Mesenchymal stem cell (in vitro differentiated cells and primary cell): ENCODE measurements at regions not wholly inside any gene's neighbourhood (a gene's known extent, or its start where the extent isn't known, plus 50 kb on each side); places are given as distances from the start of the nearest gene placed in this dataset.

ENCODE experiments used
- DNase-seq: peaks from one replicate; pipeline ENCODE4 v3.0.0-alpha.2; 2013
- H2AFZ ChIP-seq: one replicate; pipeline ENCODE4 v1.6.1; 2013; ENCODE audit warnings: low read depth, mild to moderate bottlenecking, control low read depth, inconsistent platforms, low read length, moderate library complexity
- H2AK5ac ChIP-seq: 2 replicates; pipeline ENCODE4 v1.6.1; 2013; ENCODE audit warnings: low read length, moderate library complexity, mild to moderate bottlenecking, inconsistent platforms; ENCODE audit not compliant: severe bottlenecking
- H2BK120ac ChIP-seq: one replicate; pipeline ENCODE4 v1.6.1; 2013; ENCODE audit warnings: low read depth, mild to moderate bottlenecking, inconsistent platforms, low read length, moderate library complexity
- H2BK12ac ChIP-seq, 2 experiments: one replicate each; pipeline ENCODE4 v1.6.1; 2013; ENCODE audit warnings: inconsistent platforms in 2 of 2, low read length in 2 of 2, mild to moderate bottlenecking in 2 of 2, moderate library complexity in 2 of 2, control low read depth in 1 of 2
- H2BK15ac ChIP-seq: one replicate; pipeline ENCODE4 v1.6.1; 2013; ENCODE audit warnings: mild to moderate bottlenecking, low read depth, inconsistent platforms; ENCODE audit not compliant: poor library complexity, severe bottlenecking
- H2BK5ac ChIP-seq: 2 replicates; pipeline ENCODE4 v1.6.1; 2013; ENCODE audit warnings: low read depth, mild to moderate bottlenecking, low read length, control low read depth, inconsistent platforms; ENCODE audit not compliant: poor library complexity, severe bottlenecking
- H3K14ac ChIP-seq, 2 experiments: one replicate each; pipeline ENCODE4 v1.6.1; 2013; ENCODE audit warnings: inconsistent platforms in 2 of 2, low read length in 2 of 2, control low read depth in 1 of 2, mild to moderate bottlenecking in 1 of 2, moderate library complexity in 1 of 2
- H3K18ac ChIP-seq, 2 experiments: one replicate each; pipeline ENCODE4 v1.6.1; 2013; ENCODE audit warnings: inconsistent platforms in 2 of 2, low read length in 2 of 2, control low read depth in 1 of 2, low read depth in 1 of 2, mild to moderate bottlenecking in 1 of 2
- H3K23ac ChIP-seq, 2 experiments: one replicate each; pipeline ENCODE4 v1.6.1; 2013; ENCODE audit warnings: inconsistent platforms in 2 of 2, low read length in 2 of 2, mild to moderate bottlenecking in 2 of 2, moderate library complexity in 2 of 2, control low read depth in 1 of 2
- H3K27ac ChIP-seq: 2 replicates; pipeline ENCODE4 v1.5.1; 2013; ENCODE audit warnings: mild to moderate bottlenecking, moderate library complexity, low read length, control low read depth, inconsistent platforms; ENCODE audit not compliant: poor library complexity, severe bottlenecking
- H3K27me3 ChIP-seq, 2 experiments: 2 replicates each; pipeline versions ENCODE4 v1.6.1 to v1.7.0; 2013; ENCODE audit warnings: low read length in 2 of 2, mild to moderate bottlenecking in 2 of 2, moderate library complexity in 2 of 2, control low read depth in 1 of 2, inconsistent platforms in 1 of 2; ENCODE audit not compliant: control insufficient read depth in 1 of 2, insufficient read depth in 1 of 2
- H3K36me3 ChIP-seq, 2 experiments: 2 replicates each; pipeline versions ENCODE4 v1.6.1 to v1.7.0; 2013; ENCODE audit warnings: low read length in 2 of 2, control low read depth in 1 of 2, inconsistent platforms in 1 of 2, low read depth in 1 of 2, mild to moderate bottlenecking in 1 of 2; ENCODE audit not compliant: insufficient read depth in 2 of 2, control insufficient read depth in 1 of 2
- H3K4ac ChIP-seq, 2 experiments: one replicate each; pipeline ENCODE4 v1.6.1; 2013; ENCODE audit warnings: inconsistent platforms in 2 of 2, low read length in 2 of 2, mild to moderate bottlenecking in 2 of 2, moderate library complexity in 2 of 2, control low read depth in 1 of 2, low read depth in 1 of 2
- H3K4me1 ChIP-seq: 2 replicates; pipeline ENCODE4 v1.6.1; 2013; ENCODE audit warnings: low read depth, low read length, control low read depth; ENCODE audit not compliant: control insufficient read depth, insufficient read depth
- H3K4me2 ChIP-seq: 2 replicates; pipeline ENCODE4 v1.6.1; 2013; ENCODE audit warnings: low read length, mild to moderate bottlenecking, inconsistent platforms; ENCODE audit not compliant: poor library complexity, severe bottlenecking
- H3K4me3 ChIP-seq, 2 experiments: 2 replicates each; pipeline versions ENCODE4 v1.5.1 to v1.7.0; 2013; ENCODE audit warnings: low read length in 2 of 2, mild to moderate bottlenecking in 2 of 2, control low read depth in 1 of 2, low read depth in 1 of 2; ENCODE audit not compliant: insufficient read depth in 1 of 2
- H3K79me1 ChIP-seq: replicated peaks from 2 replicates; pipeline ENCODE4 v1.6.1; 2013; ENCODE audit warnings: mild to moderate bottlenecking, control low read depth, low read length, inconsistent platforms; ENCODE audit not compliant: poor library complexity, severe bottlenecking
- H3K9ac ChIP-seq: 2 replicates; pipeline ENCODE4 v1.7.0; 2013; ENCODE audit warnings: mild to moderate bottlenecking, low read length, moderate library complexity
- H3K9me3 ChIP-seq: 2 replicates; pipeline ENCODE4 v1.7.0; 2013; ENCODE audit warnings: mild to moderate bottlenecking, low read length; ENCODE audit not compliant: control insufficient read depth
- H4K8ac ChIP-seq: one replicate; pipeline ENCODE4 v1.6.1; 2013; ENCODE audit warnings: inconsistent platforms, mild to moderate bottlenecking, low read length, moderate library complexity
- H4K91ac ChIP-seq: one replicate; pipeline ENCODE4 v1.6.1; 2013; ENCODE audit warnings: mild to moderate bottlenecking, low read length, inconsistent platforms
- WGBS: methylation state at CpG from one replicate; pipeline ENCODE4 v1.1.7; 2013; ENCODE audit warnings: mixed read lengths; 5-methylcytosine and 5-hydroxymethylcytosine counted together

DNA sequence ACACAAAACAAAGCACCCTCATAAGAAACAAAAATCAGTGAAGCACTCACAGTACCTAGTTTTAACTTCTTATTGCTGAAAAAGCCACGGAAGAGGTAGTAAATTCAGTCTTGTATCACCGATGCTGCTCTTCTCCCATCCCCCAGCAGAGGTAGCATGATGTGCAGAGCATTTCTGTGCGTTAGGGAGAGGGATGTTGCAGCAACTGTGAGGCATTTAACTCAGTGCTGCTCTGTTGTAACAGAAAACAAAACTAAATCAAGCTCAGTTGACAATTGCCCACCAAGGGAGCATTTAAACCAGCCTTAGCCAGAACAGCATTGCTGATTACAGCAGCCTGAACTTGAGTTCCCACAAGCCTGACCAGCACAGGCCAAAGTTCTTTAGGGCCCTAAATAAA is 1279.7 kb upstream of the ADGRL3 start:
- no peak overlapping the region for H2BK15ac ChIP-seq
- DNase-seq: peak; percentile 1
- H3K27me3 ChIP-seq: no peaks in the 10 kb centered on the region
- H3K79me1 ChIP-seq: no peaks in the 10 kb centered on the region
- H3K4ac ChIP-seq: no peak overlapping the region
- no peak overlapping the region for H3K4me2 ChIP-seq
- no peak overlapping the region for H3K9ac ChIP-seq
- no peaks in the 10 kb centered on the region for H3K36me3 ChIP-seq
- H2AK5ac ChIP-seq: no peak overlapping the region
- H3K14ac ChIP-seq: no peak overlapping the region
- no peak overlapping the region for H3K18ac ChIP-seq
- no peak overlapping the region for H2BK12ac ChIP-seq
- H3K27ac ChIP-seq: no peak overlapping the region
- H2AFZ ChIP-seq: no peak overlapping the region
- H2BK5ac ChIP-seq: no peak overlapping the region
- no peak overlapping the region for H4K91ac ChIP-seq
- H3K4me3 ChIP-seq: no peak overlapping the region
- H2BK120ac ChIP-seq: no peak overlapping the region
- H3K4me1 ChIP-seq: no peaks in the 10 kb centered on the region
- WGBS: 29% methylated on average over 3 of the region's 3 CpGs
- H3K9me3 ChIP-seq: no peaks in the 10 kb centered on the region
- no peak overlapping the region for H3K23ac ChIP-seq
- no peak overlapping the region for H4K8ac ChIP-seq

DNA sequence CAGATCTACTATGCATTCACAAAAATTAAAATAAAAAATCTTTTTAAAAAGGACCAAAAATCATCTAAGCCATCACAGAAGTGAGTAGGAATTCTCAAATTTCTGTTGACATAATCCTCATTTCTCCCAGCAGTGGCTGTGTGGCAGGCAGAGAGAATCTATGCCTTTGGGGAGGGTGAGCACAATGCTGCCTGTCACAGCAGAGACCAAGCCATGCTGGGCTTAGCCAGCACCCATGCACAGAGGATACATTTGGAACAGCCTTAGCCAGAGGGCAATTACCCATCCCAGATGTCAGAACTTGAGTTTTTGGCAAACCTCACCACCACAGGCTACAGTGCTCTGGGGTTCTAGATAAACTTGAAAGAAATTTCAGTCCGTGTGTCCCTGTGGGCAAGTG is 1274.8 kb upstream of the ADGRL3 start:
- no peak for DNase-seq
- Histone ChIP-seq H2BK15ac (no peak overlapping the region), H3K36me3 (no peaks in the 10 kb centered on the region), H3K27me3 (no peaks in the 10 kb centered on the region), H3K9ac (no peak overlapping the region), H4K91ac (no peak overlapping the region), H3K18ac (no peak overlapping the region), H3K4ac (no peak overlapping the region), H3K23ac (no peak overlapping the region), H3K27ac (no peak overlapping the region), H3K4me2 (no peak overlapping the region), H4K8ac (no peak overlapping the region), H3K9me3 (no peaks in the 10 kb centered on the region), H2BK12ac (no peak overlapping the region), H2BK120ac (no peak overlapping the region), H3K79me1 (no peaks in the 10 kb centered on the region), H2BK5ac (no peak overlapping the region), H2AFZ (no peak overlapping the region), H3K4me3 (no peak overlapping the region), H2AK5ac (no peak overlapping the region), H3K4me1 (no peaks in the 10 kb centered on the region), H3K14ac (no peak overlapping the region)
- 74% methylated on average over 1 of the region's 1 CpG for WGBS

DNA sequence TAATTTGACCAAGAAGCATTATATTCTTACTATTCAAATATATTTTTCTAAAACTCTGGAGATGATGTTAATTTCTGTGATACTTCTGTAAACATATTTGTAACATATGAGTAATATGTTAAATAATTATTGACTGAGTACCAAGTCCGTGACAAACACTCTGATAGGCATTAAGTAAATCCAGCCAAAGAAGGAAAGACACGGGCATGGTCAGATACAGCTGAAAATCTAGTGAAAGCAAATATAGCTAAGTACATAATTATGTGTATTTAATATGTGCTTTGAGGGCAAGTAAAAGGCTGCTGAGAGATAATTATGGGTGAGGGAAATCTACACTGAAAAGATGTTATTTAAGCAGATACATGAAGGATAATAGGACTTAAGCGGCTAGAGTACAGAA is 1263.6 kb upstream of the ADGRL3 start:
- H3K36me3 ChIP-seq: no peaks in the 10 kb centered on the region
- H2AFZ ChIP-seq: no peak overlapping the region
- H3K4me2 ChIP-seq: no peak overlapping the region
- DNase-seq: no peak
- no peak overlapping the region for H4K8ac ChIP-seq
- no peak overlapping the region for H3K27ac ChIP-seq
- H2BK120ac ChIP-seq: no peak overlapping the region
- H2BK5ac ChIP-seq: no peak overlapping the region
- H3K14ac ChIP-seq: no peak overlapping the region
- no peak overlapping the region for H3K4me3 ChIP-seq
- no peaks in the 10 kb centered on the region for H3K4me1 ChIP-seq
- no peaks in the 10 kb centered on the region for H3K9me3 ChIP-seq
- H3K23ac ChIP-seq: no peak overlapping the region
- H3K27me3 ChIP-seq: no peaks in the 10 kb centered on the region
- H2AK5ac ChIP-seq: no peak overlapping the region
- H3K9ac ChIP-seq: no peak overlapping the region
- 72% methylated on average over 2 of the region's 3 CpGs for WGBS
- no peak overlapping the region for H4K91ac ChIP-seq
- H2BK12ac ChIP-seq: no peak overlapping the region
- no peak overlapping the region for H3K18ac ChIP-seq
- no peaks in the 10 kb centered on the region for H3K79me1 ChIP-seq
- no peak overlapping the region for H3K4ac ChIP-seq
- H2BK15ac ChIP-seq: no peak overlapping the region

DNA sequence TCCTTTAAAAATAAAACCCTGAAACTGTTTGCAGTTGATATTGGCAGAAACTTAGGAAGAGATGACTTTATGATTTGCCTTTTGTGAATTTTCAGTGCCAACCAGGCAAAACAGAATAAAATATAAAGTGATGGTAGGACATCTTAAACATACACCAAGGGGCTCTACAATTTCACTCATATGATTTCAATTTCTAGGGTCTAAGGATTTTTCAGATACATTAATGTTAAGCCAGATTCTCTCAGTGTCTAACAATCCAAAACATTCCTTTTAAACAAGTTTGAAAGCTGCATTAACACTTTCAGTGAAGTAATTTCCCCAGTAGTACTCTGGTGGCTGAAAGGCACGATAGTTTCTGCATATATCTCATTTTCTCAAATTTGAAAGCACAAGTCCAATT is 1262.0 kb upstream of the ADGRL3 start:
- Histone ChIP-seq H3K36me3 (no peaks in the 10 kb centered on the region), H3K14ac (no peak overlapping the region), H2BK5ac (no peak overlapping the region), H2BK120ac (no peak overlapping the region), H2BK12ac (no peak overlapping the region), H4K8ac (no peak overlapping the region), H4K91ac (no peak overlapping the region), H3K23ac (no peak overlapping the region), H2BK15ac (no peak overlapping the region), H3K18ac (no peak overlapping the region), H3K9ac (no peak overlapping the region), H2AK5ac (no peak overlapping the region), H3K4ac (no peak overlapping the region), H3K4me1 (no peaks in the 10 kb centered on the region), H3K4me3 (no peak overlapping the region), H3K4me2 (no peak overlapping the region), H3K27ac (no peak overlapping the region), H2AFZ (no peak overlapping the region), H3K9me3 (no peaks in the 10 kb centered on the region), H3K27me3 (no peaks in the 10 kb centered on the region), H3K79me1 (no peaks in the 10 kb centered on the region)
- 50% methylated on average over 1 of the region's 1 CpG for WGBS
- DNase-seq: no peak
